ENCODE measurements at regions not wholly inside any gene's neighbourhood (a gene's known extent, or its start where the extent isn't known, plus 50 kb on each side); places are given as distances from the start of the nearest gene placed in this dataset.

DNA sequence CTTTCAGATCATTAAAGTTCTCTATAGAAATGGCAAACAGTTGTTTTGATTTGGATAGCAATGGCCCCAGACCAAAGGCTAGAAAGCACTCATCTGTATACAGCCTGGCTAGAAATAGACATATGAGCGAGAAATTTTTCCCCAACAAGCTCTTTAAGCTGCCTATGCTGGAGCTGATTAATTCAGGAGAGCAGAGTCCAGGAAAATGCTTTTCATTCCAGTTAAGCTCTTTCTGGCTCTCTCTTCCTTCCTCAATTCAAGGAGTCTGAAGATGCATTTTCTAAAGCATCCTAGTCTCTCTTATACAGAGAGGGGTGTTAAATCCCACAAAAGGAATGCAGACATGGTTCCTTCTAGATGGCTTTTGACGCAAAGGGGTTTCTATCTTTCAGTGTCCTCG, 141.7 kb upstream of the RAI2 start:
- TF ChIP-seq, protein P1, sequence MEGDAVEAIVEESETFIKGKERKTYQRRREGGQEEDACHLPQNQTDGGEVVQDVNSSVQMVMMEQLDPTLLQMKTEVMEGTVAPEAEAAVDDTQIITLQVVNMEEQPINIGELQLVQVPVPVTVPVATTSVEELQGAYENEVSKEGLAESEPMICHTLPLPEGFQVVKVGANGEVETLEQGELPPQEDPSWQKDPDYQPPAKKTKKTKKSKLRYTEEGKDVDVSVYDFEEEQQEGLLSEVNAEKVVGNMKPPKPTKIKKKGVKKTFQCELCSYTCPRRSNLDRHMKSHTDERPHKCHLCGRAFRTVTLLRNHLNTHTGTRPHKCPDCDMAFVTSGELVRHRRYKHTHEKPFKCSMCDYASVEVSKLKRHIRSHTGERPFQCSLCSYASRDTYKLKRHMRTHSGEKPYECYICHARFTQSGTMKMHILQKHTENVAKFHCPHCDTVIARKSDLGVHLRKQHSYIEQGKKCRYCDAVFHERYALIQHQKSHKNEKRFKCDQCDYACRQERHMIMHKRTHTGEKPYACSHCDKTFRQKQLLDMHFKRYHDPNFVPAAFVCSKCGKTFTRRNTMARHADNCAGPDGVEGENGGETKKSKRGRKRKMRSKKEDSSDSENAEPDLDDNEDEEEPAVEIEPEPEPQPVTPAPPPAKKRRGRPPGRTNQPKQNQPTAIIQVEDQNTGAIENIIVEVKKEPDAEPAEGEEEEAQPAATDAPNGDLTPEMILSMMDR (conservative IDR thresholded peaks at IDR 0.05; ENCODE audit: low read depth, low read length): no peak
- TF ChIP-seq EZH2 (IDR thresholded peaks at IDR 0.05; ENCODE audit: low read length, unreplicated experiment) (no peak), EZH2phosphoT487 (IDR thresholded peaks at IDR 0.05; ENCODE audit: borderline replicate concordance, low read length) (no peak)

All from PC-3 (cell line).